ENCODE measurements at regions not wholly inside any gene's neighbourhood (a gene's known extent, or its start where the extent isn't known, plus 50 kb on each side); places are given as distances from the start of the nearest gene placed in this dataset.

DNA sequence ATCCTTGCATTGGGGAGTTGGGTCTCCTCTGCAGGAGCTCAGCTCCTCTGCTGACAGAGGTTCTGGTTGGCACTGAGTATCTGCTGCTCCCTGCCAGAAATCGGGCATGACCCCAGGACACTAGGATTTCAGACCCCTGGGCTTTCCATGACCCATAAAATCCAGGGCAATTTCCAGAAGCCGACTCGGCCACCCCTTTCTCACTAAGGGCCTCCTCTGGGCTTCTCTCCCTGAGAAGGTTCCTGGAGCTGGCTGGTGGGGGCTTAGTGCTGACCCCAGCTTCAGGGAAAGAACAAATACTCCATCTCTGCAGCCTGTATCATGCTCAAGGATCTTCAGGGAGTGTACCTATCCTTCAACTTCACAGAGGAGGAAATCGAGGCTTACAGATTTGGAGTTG lies 603.4 kb downstream of the PTPRU start:
- DNase-seq: no peak

DNA sequence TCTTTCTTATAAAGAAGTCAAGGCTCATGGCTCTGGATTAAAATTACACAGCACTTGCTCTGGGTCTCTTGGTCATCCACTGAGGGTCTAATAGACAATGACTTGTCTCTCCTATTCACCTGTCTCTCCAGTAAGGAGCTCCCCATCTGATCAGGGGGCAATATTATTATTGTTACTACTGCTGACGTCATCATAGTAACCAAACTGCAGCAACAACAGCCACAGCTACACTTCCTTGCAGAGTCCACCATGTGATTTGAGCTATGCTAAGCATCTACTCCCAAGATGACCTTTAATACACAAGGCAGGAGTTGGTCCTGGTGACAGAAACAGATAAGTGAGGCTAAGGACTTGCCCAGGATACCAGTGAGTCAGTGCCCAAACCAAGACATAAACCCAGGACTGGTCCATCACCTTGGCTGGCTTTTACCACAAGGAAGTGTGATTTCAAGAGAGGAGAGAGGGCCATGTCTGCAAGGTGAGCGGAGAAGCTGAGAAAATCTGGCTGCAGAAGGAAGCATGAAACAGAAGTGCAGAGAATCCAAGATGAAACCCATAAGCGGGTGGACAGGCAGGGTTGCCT lies 602.5 kb downstream of the PTPRU start:
- DNase-seq: no peak

DNA sequence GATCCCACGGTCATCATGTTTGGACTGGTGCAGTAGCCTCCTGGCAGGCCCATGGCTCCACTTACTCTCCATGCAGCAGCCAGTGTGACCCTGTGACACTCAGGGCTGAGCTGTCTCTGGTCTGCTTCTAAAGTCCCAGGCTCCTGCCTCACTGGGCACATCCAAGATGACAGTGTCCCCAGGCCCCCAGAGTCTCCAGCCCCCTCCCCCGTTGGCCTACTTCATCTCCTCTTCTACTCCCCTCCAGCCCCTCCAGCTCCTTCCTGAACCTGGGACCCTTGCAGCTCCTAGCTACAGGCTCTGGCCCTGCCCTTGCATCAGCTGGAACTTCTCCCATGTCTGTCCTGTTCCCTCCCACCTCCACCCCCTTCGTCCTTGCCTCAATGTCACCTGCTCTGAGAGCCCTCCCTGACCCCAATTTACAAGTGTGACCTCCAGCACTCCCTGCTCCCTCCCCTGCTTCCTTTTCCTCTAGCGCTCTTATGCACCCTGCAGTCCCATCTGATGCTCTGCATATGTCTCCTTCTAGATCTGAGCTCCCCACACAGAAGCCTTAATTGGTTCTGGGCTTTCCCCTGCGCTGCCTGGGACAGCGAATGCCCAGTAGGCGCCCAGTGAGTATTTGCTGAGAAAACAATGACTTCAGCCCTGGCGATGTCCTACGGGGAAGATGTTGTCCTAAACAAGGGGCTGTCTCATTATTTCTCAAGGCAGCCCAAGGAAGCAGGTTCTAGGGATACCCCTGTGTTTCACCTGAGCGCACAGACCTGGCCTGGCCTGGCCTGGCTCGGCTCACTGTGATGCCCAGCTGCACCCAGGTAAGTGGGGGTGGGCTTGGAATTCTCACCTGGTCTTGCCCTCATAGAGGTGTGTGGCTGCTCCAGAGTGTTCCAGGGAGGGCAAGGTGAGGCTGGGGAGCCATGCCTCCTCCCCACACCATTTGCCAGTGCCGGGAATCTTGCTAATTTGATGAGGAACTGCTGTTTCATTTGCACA lies 600.6 kb downstream of the PTPRU start:
- DNase-seq: no peak

DNA sequence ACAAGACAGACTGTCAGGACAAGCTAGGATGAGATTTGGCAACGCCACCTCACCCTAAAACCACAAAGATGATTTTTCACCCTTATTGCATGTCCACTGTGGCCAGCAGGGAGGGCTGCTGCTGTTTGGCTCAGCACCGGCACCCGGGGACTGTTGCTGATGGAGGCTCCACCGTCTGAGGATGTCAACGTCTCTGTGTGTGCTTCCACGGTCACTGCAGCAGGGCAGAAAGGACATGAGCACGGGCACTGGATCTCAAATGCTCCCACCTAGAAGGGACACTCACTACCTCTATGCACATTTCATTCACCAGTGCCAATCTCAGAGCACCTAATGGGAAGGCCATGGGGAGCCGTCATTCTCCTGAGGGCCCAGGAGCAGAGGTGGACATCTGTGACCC lies 599.6 kb downstream of the PTPRU start:
- DNase-seq: no peak

DNA sequence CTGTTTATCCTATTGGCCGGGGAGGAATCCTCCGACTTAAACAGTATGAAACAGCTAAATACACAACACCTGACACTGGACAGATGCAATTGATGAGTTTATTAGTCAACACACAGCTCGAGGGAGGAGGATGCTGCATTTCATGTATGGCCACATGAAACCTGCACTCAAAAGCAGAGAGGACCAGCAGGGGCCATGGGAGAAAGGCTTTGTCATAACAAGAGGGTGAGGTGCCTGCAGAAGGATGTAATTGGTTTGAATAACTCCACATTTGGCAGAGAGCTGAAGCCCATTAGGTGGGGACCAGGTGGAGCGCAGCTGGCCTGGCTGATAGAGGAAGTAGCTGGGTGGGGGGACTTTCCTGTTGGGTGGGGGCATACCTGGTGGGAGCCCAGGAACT lies 599.1 kb downstream of the PTPRU start:
- no peak for DNase-seq

DNA sequence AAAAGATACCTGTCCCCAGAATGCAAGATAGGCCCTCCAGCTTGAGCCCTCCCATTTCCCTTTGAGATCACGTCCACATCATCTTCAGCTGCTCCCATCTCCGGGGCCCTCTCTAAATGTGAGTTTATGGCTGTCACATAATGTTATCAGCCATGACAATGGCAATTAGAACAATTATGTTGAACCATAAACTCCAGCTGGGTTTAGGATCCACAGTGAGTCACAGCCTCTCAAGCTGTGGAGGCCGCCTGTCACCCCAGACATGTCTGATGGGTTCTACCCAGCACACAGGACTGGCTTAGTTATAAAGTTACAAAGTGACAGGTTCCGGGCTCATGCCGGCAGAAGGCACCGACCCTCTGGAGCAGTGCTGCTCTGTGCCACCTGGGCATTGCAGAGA lies 597.3 kb downstream of the PTPRU start:
- no peak for DNase-seq

DNA sequence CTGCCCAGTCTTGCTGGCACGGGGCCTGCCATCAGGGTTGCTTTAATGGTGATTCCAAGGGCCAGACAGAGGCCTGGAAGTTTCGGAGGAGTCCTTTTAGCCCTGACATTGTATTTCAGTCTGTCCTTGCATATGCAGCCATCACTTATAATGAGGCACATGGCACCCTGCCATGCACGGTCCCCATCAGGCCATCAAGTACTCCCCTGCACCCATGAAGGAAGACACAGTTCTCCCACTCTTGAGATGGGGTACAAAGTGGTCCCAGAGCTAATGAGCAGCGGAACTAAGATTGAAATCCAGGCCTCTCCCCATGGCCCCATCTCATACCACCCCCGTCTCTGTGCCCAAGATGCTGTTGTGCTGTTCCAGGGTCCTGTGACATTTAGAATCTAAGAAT lies 596.6 kb downstream of the PTPRU start:
- no peak for DNase-seq

DNA sequence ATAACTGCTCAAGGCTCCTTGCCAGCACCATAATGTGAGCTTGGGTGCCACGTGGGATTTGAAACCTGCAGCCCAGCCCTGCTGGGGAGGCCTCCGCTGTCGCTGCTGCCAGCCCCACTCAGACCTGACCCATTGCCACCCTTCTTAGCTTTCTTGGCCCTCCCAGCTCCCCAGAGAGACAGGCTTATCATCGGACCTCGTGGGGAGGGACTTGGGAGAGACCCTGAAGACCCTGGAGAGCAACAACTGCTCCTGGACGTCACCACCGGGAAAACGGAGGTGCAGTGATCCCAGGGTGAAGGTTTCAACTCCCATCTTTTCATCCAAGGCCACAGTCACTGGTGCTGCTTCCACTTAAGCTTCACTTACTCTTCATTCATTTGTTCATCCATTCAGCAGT lies 596.1 kb downstream of the PTPRU start:
- no peak for DNase-seq

DNA sequence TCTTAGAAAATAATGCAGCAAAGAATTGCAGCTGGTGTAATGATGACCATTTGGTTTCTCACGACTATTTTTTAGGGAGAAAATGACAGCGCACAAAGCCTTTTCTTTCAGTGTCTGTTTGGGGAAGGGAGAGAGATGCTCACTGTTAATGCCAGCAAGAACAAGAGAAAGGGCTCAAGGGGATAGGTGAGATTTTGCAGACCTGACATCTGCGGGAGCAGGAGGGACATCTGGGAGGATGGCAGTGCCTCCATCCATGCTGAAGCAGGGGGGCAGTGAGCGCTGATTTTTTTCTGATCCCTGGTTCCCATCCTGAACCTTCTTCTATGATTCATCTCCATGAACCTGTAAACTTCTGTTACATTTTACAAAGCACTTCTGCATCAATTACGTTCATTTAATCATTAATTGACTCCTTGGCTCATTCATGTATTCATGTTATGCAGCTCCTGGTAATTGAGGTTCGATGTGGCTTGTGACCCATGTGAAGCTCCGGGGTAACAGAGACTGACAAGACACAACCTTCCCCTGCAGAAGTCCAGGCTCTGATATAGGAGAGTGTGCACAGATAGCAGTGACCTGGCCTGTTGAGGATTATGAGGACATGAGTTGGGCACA lies 595.3 kb downstream of the PTPRU start:
- no peak for DNase-seq

DNA sequence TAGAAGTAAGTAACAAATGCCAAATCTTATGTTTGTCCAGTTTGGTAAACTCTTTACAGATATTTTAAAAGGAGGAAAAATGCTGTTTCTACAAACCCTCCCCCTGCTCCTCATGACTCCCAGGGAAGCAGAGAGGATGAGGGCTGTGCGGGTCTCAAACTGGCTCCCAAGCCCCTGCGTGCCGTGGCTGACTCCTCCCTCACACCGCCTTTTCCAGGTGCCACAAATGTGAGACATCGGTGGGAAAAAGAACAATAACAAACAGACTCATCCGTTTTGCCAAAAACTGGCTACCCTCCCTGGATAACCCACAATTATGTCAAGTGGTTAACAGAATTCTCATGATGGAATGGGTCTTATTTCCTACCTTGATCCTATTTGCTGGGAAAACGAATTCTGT lies 594.6 kb downstream of the PTPRU start:
- DNase-seq: no peak

DNA sequence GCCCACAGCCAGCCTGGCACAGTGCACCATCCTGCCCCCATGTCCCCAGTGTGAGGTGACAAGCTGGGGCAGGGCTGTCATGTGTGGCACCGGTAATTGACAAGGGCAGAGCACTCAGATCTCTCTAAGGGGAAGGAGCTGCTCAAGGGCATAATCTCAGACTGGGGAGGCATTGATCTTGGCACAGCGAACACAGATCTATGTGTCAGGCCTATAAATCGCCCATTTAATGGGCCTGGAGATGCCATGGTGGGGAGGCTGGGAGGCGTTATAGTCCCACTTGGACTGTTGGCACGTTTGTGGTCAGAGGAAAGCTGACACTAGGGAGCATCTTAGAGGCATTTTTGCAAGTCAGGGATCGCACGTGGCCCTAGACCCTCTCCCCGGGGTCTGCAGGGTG lies 594.1 kb downstream of the PTPRU start:
- no peak for DNase-seq

DNA sequence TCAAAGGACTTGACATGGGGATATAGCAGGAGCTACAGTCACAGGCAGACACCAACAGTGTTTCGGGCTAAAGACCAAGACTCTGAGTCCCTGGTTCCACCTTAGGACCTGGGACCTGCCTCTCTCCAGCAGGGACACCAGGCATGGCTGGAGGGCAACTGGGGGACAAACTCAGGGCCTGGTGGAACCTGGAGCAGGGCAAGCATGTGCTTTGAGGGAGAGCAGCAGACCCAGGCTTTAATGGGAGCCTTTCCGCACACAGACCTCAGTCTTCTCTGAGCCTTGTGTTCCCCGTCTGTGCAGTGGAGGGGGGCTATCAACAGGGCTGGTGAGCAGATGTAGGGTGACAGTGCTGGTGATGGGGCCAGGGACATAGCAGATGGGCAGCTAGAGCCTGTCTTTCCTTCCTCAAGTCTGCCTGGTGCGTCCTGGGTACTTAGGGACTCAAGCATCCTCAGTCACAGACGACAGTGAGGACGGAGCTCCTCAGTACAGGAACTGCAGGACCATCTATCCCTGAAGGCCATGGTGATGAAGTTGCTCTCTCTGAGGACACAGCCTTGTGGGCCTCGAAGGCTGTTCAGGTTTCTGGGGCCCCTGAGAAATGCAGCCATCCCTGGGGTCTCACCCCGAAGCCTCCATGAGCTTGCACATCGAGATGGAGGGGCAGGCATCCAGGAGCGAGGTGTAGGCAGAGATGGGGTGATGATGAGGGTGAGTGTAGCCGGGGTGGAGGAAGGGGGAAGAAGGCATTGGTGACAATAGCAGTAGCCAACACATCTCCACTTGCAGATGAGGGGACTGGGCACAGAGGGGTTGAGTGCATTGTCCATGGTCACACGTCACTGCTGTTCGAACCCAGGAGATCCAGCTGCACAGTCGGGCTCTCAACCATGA lies 593.4 kb downstream of the PTPRU start:
- DNase-seq: no peak

DNA sequence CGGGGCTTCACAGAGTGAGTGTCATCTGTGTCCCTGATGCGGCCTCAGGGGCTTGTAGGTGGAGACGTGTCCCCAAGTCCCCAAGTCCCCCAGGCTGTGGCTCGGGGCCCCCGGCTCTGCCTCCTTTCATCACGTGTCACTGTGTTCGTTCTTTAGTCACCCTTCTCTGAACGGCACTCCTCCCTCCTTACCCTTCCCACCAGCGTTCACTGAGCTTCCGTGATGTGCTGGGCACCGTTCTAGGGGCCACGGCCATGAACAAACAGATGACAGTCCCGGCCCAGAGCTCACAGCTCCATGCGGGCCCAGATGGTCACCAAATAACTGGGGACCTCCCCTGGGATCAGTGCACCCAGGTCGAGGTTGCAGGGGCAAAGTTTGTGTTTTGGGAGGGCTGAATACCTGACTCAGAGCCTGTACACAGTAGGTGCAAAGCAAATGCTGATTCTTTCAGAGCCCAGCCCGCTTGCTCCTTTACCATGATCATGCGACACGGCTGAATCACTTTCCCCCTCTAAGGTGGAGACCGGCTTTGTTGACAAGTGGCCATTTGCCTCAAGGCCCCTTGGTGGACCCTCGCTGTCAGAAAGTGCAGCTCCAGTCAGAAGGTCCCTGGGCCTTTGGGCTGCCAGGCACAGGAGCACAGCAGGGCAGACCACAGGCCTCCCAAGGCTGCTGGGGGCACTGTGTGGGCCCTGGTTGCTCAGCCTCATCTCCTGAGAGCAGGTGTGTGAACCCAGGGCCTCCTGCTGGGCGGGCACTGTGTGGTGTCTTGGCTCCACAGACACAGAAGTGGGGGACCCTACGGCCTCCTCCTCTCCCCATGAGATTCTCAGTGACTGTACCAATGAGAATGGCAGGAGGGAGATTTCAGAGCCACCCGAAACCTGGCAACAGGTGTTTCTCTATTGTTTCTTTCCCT lies 592.5 kb downstream of the PTPRU start:
- peak; percentile 47 for DNase-seq

DNA sequence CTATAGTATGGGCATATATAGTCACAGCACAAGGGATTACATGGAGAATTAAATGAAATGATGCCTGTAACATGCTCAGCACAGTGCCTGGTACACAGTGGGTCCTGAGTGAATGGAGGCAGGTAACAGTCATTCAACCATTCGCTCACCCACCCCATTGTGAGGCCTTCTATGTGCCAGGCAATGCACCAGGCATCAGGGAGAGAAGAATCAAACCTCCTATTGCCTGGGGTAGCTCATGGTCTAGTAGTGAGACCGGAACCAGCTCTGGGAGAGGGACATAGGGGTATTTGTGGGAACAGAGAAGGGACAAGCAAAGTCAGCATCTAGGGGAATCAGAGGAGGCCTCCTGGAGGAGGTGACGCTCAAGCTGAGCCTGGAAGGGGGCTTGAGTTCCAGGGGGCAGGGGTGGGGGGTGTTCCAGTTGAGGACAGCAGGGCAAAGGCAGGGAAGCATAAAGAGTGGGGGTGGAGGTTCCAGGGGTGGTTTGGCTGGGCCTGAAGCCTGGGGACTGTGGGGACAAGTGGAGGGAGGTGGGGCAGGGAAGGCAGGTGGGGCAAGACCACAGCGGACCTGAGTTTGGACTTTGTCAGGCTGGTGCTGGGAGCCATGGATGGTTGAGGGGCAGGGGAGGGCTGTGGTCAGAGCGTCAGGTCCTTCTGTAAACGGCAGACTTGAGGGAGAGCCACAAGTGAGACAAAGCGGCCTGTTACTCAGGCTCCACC lies 591.6 kb downstream of the PTPRU start:
- no peak for DNase-seq

DNA sequence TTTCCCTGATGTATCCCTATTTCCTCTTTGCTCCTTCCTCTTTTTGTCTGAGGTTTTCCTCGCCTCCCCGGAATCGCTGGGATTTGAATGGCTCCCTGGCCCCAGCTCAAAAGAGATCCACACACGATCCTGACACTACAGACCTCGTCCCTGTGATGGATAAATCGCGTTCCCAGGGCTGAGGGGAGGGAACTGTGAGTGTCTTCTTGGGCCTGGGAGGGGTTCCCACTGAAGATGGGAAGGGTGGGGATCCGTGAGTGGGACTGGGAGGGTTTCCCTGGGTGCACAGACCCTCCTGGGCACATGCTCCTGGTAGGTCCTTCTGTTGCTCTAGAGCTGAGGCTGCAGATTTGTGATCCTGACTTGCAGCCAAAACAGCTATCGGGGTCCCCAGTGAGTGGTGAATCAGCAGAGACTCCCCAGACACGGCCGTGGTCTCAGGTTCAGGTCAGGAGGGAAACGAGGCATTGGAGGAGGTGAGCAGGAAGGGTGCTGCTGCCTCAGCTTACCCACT lies 591.0 kb downstream of the PTPRU start:
- no peak for DNase-seq

DNA sequence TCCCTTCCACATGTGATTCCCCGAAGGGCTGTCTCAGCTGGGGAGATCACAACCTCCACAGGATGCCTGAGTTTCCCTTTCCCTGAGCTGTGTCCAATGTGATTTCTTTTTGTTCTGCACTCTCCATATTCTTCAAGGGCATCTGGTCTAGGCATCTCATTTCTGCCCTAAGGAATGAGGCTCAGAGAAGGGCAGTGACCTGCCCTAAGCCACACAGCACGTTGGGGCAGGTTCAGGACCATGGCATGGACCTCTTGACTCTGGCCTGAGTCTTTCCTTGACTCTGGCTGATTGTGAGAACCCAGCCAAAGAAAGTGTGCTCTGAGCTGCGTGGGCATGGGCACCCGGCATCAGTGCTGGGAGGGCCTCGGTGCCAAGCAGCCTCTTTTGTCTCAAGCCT lies 590.3 kb downstream of the PTPRU start:
- DNase-seq: no peak

DNA sequence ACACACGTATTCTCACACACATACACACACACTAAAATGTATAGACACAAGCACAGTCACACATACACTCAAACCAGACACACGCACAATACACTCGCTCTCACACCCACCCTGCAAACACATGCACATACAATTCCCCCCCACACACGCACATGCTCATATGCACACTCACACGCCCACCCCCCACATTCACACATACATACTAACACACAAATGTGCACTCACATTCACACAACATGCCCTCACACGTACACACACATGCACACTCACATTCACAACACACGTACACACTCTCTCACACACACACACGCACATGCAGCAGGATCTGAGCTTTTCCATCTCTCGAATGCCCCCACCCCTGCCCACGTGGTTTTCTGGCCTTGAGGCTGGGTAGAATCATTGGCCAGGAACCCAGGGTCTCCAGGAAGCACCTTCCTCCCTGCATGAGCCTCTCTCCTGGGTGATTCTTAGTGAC lies 589.7 kb downstream of the PTPRU start:
- DNase-seq: no peak

DNA sequence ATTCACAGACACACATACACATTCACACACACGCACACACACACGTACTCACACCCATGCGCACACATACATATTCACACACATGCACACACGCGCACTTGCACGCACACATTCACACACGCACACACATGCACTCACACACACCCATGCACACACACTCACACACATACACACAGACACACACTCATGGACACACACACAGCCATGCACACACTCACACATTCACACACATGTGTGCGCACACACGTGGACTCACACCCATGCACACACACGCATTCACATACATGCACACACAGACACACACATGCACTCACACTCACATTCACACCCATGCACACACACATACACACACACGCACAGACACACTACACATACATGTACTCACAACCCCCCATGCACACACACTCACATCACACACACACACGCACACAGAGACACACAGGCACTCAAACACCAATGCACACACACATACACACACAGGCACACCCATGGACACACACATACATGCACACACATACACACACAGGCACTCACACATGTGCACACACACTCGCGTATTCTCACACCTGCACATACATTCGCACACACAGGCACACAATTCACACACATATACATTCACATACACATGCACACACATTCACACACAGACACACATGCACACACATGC lies 589.1 kb downstream of the PTPRU start:
- no peak for DNase-seq

DNA sequence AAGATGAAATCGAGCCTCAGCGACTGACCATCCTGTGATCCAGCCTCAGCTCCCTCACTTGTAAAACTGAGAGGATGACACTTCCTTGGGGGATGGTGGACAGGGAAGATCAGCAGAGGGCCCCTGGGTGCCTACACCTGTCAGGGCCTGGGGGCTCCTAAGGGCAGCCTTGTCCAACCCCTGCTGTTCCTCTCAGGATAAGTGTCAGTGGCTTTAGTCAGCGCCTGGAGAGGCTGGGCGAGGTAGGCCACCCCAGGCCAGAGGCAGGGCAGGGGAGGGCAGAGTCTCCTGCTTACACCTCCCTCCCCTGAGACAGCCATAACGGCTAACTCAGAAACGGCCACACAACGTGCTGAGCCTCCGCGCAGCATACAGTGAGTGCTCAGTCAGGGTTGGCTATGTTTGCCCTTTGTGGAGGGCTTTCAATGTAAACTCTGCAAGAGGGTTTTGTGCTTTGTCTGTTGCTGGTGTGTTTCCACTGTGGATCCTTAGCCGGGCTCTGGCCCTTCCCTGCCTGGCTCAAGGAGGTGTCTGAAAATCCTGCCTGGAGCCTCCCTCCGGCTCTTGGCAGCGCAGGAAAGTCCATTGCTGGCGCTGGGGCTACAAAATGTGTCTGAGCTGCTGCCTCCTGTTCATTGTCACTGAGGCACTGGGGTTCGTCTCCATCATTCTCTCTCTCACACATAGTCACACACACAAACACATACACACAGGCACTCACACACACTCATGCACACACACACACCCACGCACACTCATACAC lies 588.4 kb downstream of the PTPRU start:
- no peak for DNase-seq
